Non-pigmented ciliary epithelial cell (primary cell): ENCODE measurements at regions not wholly inside any gene's neighbourhood (a gene's known extent, or its start where the extent isn't known, plus 50 kb on each side); places are given as distances from the start of the nearest gene placed in this dataset.
"Not testable (repeated sequence)": the region's sequence is repeated elsewhere in the genome, so short reads cannot be mapped to it uniquely, and the experiment has no call there.

Experiments
- DNase-seq: peaks from one replicate; pipeline ENCODE4 v3.0.0-alpha.2; 2010; ENCODE audit warnings: low read depth

- no peak for DNase-seq
Observed at GRCh38 chr9:134561427-134562145, 80.0 kb upstream of the COL5A1 start.

GRCh38 chr9:134562146-134562849 lies 79.3 kb upstream of the COL5A1 start:
- DNase-seq = no peak

GRCh38 chr9:134563397-134563796 lies 78.2 kb upstream of the COL5A1 start:
- DNase-seq = no peak

- no peak for DNase-seq
Observed at GRCh38 chr9:134564431-134565170, 77.0 kb upstream of the COL5A1 start.

DNA sequence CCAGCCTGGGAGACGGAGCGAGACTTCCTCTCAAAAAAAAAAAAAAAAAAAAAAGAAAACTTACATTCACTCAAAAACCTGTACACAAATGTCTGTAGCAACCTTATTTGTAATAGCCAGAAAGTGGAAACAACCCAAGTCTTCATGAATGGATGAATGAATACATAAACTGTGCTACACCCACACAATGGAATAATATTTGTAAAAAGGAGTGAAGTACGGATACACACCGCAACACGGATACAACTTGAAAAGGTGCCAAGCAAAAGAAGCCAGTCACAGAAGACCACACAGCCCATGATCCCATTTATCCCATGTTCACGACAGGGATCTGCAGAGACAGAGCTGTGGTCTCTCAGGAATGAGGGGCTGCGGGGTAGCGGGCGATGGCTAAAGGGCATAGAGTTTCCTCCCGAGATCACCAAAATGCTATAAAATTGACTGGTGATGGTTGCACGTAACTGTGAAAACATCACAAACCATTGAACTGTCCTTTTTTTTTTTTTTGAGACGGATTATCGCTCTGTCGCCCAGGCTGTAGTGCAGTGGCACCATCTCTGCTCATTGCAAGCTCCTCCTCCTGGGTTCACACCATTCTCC lies 76.2 kb upstream of the COL5A1 start:
- no peak for DNase-seq

DNA sequence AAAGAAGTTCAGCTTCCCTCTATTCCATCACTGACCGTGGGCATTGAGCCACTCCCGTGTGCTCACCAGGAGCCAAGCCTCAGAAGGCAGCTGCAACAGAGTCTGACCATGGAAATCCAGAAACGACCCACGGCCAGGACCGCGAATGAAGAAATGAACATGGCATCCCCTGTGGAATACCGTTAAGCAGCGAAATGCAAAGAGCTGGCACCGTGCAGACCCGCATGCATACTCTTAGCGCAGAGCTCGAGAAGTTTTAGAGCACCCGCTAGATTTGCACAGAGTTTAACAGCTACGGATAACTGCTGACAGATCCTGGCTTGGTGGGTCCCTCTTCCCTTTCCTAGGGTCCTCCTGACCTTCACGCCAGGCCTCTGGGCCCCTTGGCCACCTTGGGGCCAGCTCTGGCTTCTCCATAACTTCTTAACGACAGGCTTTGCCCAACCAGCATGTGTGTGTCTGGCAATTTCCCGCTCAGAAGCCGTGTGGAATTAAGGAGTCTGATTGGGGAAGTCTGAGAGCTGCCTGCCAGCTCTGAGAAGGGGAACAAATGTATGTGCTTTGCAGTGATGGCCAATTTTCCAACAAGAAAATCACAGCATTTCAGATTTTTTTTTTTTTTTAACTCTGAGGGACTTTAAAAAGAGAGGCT lies 75.3 kb upstream of the COL5A1 start:
- no peak for DNase-seq

GRCh38 chr9:134566936-134567335 lies 74.7 kb upstream of the COL5A1 start:
- DNase-seq = no peak

GRCh38 chr9:134568116-134568515 lies 73.5 kb upstream of the COL5A1 start:
- no peak for DNase-seq

GRCh38 chr9:134568811-134569210 lies 72.8 kb upstream of the COL5A1 start:
- no peak for DNase-seq

GRCh38 chr9:134569626-134570025 lies 72.0 kb upstream of the COL5A1 start:
- no peak for DNase-seq

GRCh38 chr9:134570151-134570621 lies 71.4 kb upstream of the COL5A1 start:
- DNase-seq = no peak

GRCh38 chr9:134570711-134571325 lies 70.8 kb upstream of the COL5A1 start:
- DNase-seq = no peak

DNA sequence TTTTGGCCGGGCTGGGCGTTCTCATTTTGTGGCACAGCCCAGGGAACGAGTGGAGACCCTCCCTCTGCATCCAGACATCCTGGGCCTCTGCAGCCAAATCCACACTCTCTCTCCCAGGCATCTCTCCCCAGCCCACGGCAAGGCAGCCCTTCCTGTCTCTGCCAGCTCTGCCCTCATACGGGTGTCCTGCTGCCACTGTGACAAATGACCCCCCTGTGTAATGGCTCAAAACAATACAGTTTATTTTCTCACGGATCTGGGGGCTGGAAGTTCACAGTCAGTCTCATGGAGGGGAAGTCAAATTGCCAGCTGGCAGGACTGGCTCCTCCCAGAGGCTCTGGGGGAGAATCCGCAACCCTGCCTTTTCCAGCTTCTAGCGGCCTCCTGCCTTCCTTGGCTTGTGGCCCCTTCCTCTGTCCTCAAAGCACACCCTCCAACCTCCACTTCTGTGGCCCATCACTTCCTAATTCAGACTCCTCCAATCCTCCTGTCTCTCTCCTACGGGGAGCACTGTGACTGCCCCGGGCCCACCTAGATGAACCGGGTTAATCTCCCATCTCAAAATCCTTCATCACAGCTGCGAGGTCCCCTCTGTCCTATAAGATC lies 70.2 kb upstream of the COL5A1 start:
- DNase-seq = no peak

DNA sequence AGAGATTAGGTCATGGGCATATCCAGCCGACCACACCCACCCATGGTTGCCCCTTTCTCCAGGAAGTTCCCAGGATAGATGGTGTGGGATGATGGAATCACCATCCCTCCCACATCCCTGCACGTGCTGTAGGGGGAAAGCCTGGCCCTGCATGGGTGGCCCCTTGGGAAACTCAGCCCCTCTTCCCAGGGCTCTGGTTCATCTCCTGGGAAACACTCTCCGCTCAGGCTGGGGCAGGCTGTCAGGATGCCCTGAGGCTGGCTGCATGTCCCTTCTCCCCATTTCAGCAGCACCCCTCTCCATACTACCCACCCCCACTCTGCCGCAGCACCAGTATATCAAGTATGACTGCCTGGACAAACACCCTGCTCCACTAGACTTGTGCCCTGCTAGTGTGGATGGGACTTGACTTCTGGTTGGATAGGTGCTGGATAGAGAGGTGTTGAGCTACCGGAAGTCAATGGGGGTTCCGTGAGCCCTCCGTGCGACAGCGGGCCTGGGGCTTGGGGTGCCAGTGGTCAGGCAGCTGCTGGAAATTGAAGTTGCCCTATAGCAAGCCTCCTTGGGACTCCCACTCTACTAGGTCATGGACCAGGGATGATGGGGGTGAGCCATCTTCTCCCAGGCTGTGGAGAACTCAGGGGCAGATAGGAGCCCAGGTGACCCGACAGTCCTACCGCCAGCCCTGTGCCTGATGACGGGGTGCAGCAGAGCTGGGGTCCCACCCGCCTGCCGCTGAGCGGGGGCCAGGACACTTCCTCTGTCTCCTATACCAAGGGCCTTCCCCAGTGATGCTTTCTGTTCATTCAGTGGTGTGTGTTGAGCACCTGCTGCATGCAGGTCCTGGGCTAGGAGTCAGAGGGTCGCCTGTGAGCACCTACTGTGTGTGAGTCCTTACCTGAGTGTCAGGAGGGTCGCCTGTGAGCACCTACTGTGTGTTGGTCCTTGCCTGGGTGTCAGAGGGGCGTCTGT lies 69.4 kb upstream of the COL5A1 start:
- no peak for DNase-seq

DNA sequence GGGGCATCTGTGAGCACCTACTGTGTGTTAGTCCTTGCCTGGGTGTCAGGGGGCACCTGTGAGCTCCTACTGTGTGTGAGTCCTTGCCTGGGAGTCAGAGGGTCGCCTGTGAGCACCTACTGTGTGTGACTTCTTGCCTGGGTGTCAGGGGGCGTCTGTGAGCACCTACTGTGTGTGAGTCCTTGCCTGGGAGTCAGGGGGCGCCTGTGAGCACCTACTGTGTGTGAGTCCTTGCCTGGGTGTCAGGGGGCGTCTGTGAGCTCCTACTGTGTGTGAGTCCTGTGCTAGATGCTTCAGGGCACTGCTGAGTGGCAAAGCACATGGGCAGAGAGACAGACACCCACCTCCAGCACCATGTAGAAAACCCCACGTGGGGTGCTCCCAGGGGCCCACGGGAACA lies 66.9 kb upstream of the COL5A1 start:
- not testable (repeated sequence) for DNase-seq

GRCh38 chr9:134575103-134575900 lies 66.3 kb upstream of the COL5A1 start:
- no peak for DNase-seq

GRCh38 chr9:134575901-134576176 lies 65.8 kb upstream of the COL5A1 start:
- DNase-seq = no peak

GRCh38 chr9:134585021-134585561 lies 56.5 kb upstream of the COL5A1 start:
- no peak for DNase-seq
